GM12874 (cell line): ENCODE measurements at regions not wholly inside any gene's neighbourhood (a gene's known extent, or its start where the extent isn't known, plus 50 kb on each side); places are given as distances from the start of the nearest gene placed in this dataset.

ENCODE experiments used
- TF ChIP-seq, protein P1 (sequence below): IDR thresholded peaks from 2 replicates; pipeline ENCODE4 v1.5.1; 2011; ENCODE audit warnings: low read depth, mild to moderate bottlenecking, control low read depth, low read length, moderate library complexity; ENCODE audit not compliant: insufficient read depth

DNA sequence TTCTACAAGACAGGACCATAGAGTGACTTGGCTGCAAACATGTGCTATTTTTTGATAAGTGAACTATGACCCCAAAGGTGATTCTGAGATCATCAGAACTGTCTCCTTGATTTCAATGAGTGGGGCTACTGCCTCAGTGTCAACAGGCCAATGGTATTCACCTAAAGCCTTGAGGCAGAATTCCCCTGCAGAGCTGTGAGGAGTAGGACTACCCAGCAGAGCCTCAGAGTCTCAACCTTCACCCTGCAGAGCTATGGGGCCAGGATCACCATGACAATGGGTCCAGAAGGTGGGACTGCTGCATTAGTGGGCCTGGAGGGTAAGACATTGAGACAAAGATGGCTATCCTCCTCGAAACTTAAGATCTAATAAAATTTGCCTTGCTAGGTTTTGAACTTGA is 1668.2 kb upstream of the SLC39A10 start:
- TF ChIP-seq, protein P1, sequence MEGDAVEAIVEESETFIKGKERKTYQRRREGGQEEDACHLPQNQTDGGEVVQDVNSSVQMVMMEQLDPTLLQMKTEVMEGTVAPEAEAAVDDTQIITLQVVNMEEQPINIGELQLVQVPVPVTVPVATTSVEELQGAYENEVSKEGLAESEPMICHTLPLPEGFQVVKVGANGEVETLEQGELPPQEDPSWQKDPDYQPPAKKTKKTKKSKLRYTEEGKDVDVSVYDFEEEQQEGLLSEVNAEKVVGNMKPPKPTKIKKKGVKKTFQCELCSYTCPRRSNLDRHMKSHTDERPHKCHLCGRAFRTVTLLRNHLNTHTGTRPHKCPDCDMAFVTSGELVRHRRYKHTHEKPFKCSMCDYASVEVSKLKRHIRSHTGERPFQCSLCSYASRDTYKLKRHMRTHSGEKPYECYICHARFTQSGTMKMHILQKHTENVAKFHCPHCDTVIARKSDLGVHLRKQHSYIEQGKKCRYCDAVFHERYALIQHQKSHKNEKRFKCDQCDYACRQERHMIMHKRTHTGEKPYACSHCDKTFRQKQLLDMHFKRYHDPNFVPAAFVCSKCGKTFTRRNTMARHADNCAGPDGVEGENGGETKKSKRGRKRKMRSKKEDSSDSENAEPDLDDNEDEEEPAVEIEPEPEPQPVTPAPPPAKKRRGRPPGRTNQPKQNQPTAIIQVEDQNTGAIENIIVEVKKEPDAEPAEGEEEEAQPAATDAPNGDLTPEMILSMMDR, result no peak

DNA sequence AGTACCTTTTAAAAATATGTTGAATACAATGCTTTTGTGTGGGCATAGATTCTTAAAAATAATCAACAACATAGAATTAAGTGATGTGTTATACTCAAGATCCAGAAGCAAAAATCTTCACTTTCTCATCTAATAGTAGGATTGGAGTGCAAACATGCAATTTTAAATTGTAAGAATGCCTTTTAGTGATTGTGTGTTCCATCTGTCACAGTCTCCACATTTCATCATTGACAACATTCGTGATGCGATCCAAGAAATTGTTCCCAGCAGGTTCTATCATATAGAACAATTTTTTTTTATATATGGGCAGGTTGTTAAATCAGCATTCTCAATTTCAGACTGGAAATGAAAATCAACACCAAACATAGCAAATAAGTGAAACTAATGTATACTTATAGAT is 1671.8 kb upstream of the SLC39A10 start:
- TF ChIP-seq, protein P1, result no peak

GRCh38 chr2:193980599-193980998 is 1676.4 kb upstream of the SLC39A10 start:
- TF ChIP-seq, protein P1, result no peak

DNA sequence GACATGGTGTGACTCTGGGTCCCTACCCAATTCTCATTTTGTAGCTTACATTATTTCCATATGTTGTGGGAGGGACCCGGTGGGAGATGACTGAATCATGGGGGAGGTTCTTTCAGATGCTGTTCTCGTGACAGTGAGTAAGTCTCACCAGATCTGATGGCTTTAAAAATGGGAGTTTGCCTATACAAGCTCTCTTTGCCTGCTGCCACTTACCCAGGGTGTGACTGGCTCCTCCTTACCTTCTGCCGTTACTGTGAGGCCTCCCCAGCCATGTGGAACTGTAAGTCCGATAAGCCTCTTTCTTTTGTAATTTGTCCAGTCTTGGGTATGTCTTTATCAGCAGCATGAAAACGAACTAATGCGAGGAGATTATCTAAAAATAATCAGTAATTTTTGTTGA is 1683.2 kb upstream of the SLC39A10 start:
- TF ChIP-seq, protein P1, result no peak

DNA sequence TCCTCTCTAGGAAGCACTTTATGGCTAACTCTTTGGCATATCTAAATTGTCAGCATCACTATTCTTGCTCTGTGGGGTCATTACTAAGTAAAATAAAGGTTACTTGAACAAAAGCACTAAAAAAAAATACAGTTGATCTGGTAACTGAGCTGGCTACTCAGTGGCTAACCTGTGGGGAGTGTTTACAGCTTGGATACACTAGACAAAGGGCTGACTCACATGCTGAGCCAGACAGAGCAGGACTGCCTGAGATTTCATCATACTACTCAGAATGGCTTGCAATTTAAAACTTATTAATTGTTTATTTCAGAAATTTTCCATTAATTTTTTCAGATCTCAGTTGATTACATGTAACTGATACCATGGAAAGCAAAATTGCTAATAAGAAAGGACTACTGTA is 1690.4 kb upstream of the SLC39A10 start:
- TF ChIP-seq, protein P1, result no peak

DNA sequence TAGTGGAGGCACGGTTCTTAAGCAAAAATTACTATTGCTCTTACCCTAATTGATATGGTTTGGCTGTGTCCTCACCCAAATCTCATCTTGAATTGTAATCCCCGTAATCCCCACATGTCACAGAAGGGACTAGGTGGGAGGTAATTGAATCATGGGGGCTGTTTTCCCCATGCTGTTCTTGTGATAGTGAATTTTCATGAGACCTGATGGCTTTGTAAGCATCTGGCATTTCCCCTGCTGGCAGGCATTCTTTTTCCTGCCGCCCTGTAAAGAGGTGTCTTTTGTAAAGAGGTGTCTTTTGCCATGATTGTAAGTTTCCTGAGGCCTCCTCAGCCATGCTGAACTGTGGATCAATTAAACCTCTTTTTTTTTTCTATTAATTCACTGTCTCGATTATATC is 1691.8 kb upstream of the SLC39A10 start:
- TF ChIP-seq, protein P1, result no peak

GRCh38 chr2:193963472-193964119 is 1693.4 kb upstream of the SLC39A10 start:
- TF ChIP-seq, protein P1, result peak; percentile 44; the same call in 1 of the 2 replicates
